ENCODE measurements at regions not wholly inside any gene's neighbourhood (a gene's known extent, or its start where the extent isn't known, plus 50 kb on each side); places are given as distances from the start of the nearest gene placed in this dataset.

DNA sequence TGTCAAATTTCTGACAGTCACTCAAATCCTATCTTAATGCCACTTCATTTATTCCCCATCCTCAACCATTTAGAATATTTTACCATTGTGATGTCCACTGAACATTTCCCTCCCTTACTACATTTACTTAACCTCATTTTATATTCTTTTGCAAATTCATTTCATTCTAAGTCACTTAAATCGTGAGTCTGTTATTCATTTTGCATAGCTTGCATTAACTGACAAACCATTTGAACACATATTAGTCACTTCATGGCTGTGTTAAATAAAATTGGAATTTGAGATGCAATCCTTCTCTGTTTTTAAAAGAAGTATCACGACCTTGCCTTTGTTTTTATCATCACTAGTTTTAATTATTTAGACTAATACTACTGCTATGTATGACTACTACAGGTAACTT lies 199.4 kb upstream of the COL11A1 start:
- TF ChIP-seq, protein P1, sequence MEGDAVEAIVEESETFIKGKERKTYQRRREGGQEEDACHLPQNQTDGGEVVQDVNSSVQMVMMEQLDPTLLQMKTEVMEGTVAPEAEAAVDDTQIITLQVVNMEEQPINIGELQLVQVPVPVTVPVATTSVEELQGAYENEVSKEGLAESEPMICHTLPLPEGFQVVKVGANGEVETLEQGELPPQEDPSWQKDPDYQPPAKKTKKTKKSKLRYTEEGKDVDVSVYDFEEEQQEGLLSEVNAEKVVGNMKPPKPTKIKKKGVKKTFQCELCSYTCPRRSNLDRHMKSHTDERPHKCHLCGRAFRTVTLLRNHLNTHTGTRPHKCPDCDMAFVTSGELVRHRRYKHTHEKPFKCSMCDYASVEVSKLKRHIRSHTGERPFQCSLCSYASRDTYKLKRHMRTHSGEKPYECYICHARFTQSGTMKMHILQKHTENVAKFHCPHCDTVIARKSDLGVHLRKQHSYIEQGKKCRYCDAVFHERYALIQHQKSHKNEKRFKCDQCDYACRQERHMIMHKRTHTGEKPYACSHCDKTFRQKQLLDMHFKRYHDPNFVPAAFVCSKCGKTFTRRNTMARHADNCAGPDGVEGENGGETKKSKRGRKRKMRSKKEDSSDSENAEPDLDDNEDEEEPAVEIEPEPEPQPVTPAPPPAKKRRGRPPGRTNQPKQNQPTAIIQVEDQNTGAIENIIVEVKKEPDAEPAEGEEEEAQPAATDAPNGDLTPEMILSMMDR (IDR thresholded peaks at IDR 0.05), result no peak

DNA sequence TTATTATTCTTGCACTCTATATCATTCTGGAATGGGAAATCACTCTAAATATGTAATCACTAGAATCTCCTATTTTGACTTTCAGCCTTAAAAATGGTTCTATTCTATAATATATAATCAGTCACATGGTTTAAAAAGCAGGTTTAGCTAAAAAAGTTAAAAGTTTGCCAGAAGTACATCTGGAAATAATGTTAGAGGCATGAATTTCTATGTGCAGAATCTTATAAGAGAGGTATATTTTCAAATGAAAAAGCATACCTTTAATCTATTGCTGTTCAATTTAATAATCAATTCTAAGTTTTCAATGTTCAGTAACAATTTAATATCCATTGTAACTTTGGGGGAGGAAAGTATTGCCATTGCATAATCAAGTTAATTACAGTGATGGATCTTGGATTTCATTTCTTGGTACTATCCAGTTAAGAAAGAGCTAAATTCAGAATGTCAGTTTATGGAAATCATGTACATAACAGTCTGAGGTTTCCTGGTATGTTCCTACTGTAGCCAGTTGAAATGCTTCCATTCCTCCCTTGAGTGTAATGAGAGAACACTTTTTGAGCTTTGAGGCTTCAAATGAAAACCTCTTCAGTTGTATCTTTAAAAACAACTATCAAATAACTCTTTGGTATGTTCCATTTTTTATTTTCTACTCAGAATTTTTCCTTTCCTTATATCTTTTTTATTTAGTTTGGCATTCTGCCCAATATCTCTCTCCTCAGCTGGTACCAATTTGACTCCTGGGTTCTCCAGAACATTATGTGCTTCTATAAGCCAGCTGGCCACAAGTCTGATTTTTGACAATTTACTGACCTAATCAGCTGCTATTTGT lies 175.7 kb upstream of the COL11A1 start:
- TF ChIP-seq, protein P1 (IDR thresholded peaks at IDR 0.05), result no peak

DNA sequence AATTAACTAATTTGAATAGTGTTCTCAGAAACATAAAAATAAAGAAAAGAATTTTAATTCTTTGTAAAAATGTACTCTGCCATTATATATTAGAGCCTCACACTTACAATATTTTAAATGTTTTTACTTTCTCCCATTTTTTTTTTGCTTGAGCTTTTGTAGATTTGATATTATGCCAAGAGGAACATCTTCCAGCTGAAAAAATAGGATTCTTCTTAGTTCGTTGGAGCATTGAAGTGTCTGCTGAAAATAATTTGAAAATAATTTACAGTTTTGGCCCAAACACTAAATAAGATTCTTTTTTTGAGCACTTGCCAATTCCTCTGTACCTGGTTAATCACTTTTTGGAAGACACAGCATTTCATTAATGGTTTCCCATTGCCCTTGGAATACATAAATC lies 175.0 kb upstream of the COL11A1 start:
- TF ChIP-seq, protein P1 (IDR thresholded peaks at IDR 0.05), result no peak

DNA sequence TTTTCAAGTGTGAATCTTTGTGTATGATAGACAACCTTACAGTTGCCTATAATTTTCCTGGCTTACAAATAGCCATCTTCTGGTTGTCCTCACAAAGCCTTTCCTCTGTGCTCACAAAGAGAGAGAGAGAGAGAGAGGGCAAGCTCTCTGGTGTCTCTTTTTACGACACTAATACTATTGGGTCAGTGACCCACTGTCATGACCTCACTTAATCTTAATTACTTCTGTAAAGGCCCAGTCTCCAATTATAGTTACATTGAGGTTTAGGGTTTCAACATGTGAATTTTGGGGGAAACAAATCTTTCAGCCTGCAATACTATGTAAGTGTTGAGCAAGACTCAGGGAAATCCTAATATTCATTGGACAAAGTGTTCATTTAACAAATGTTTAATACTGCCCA lies 167.4 kb upstream of the COL11A1 start:
- TF ChIP-seq, protein P1 (IDR thresholded peaks at IDR 0.05), result no peak

DNA sequence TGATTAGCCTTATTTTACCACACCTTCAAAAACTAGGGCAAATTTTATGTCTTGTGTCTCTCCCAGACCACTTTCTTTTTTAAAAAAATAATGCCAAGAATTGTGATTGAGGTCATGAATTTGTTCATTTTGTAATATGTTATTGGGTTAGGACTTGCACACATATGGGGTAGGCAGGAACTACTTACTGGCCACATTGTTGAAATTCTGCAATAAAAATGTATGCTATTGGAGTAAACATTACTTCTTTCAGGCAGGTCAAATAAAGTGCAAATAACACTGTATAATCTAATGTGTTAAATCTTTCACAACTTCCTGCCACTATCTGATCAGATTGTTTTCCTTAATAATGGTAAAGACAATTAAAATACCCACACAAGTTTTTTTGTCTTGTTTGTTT lies 166.6 kb upstream of the COL11A1 start:
- TF ChIP-seq, protein P1 (IDR thresholded peaks at IDR 0.05), result no peak

DNA sequence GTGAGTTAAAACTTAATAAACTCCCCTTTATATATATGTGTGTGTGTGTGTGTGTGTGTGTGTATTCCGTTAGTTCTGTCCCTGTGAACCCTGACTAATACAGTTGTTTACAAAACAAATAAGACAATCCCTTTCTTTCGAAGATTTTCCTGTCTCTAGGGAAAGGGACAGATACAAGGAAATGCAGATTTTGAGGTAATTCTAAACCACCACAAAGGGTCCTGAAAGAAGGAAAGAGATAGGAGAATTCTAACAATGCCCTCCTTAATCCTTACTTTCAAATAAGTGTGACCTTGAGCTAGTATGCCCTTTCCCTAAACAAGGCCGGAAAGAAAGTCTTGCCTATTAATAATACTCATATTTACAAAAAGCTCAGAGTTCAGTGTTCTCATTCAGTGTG lies 164.8 kb upstream of the COL11A1 start:
- TF ChIP-seq, protein P1 (IDR thresholded peaks at IDR 0.05), result no peak

DNA sequence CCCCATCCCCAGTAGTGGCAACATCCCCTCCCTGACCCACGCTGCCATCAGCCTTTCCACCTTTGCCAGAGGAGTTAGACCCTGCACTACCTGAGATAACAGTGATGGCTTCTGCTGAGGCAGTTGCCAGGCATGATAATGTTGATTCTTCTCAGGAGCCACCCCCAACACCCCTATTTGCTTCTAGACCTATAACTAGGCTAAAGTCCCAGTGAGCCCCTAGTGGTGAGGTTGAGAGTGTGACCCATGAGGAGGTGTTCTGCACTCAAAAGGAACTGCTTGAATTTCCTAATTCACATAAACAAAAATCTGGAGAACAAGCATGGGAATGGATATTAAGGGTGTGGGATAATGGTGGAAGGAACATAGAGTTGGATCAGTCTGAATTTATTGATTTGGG lies 159.6 kb upstream of the COL11A1 start:
- TF ChIP-seq, protein P1 (IDR thresholded peaks at IDR 0.05), result peak; percentile 28; the same call in 1 of the 2 replicates
